CD14-positive monocyte (primary cell): ENCODE measurements at regions not wholly inside any gene's neighbourhood (a gene's known extent, or its start where the extent isn't known, plus 50 kb on each side); places are given as distances from the start of the nearest gene placed in this dataset.

Experiments
- DNase-seq, 3 donors: peaks; one replicate each; pipeline ENCODE4 v3.0.0-alpha.2; 2011 to 2022
- H2AFZ ChIP-seq: 2 replicates; pipeline ENCODE4 v1.6.0; 2012; ENCODE audit warnings: mild to moderate bottlenecking, low read depth, low read length, inconsistent platforms; ENCODE audit not compliant: insufficient read depth, poor library complexity, severe bottlenecking
- H3K27ac ChIP-seq, 2 donors: 1 replicate in 1 of 2; 2 replicates in 1 of 2; pipeline ENCODE4 v1.5.1; 2012 to 2013; ENCODE audit warnings: low read length in 2 of 2, control low read depth in 1 of 2, inconsistent platforms in 1 of 2, low read depth in 1 of 2, mild to moderate bottlenecking in 1 of 2
- H3K27me3 ChIP-seq, 2 donors: one replicate each; pipeline versions ENCODE4 v1.6.0 to v1.6.1; 2011 to 2013; ENCODE audit warnings: low read length in 2 of 2; ENCODE audit not compliant: control insufficient read depth in 2 of 2, insufficient read depth in 2 of 2
- H3K36me3 ChIP-seq, 2 donors: replicated peaks in 1 of 2; 1 replicate in 1 of 2; 2 replicates in 1 of 2; pipeline versions ENCODE4 v1.5.1 to v1.6.1; 2012 to 2013; ENCODE audit warnings: low read length in 2 of 2, control low read depth in 1 of 2, inconsistent platforms in 1 of 2, mild to moderate bottlenecking in 1 of 2; ENCODE audit not compliant: insufficient read depth in 2 of 2, control insufficient read depth in 1 of 2
- H3K4me1 ChIP-seq, 2 donors: 1 replicate in 1 of 2; 2 replicates in 1 of 2; pipeline versions ENCODE4 v1.5.1 to v1.6.1; 2012 to 2013; ENCODE audit warnings: low read length in 2 of 2, control low read depth in 1 of 2, inconsistent platforms in 1 of 2, mild to moderate bottlenecking in 1 of 2, moderate library complexity in 1 of 2; ENCODE audit not compliant: insufficient read depth in 2 of 2, control insufficient read depth in 1 of 2
- H3K4me2 ChIP-seq: replicated peaks from 2 replicates; pipeline ENCODE3; 2012; ENCODE audit warnings: low read length, moderate library complexity, mild to moderate bottlenecking; ENCODE audit not compliant: poor library complexity, severe bottlenecking; ENCODE audit errors: extremely low read depth
- H3K4me3 ChIP-seq, 3 experiments: fragments of 200-600 bp in 1 of 3; sonication (generic) in 1 of 3; replicated peaks in 1 of 3; 1 replicate in 2 of 3; 2 replicates in 1 of 3; pipeline ENCODE4 v1.5.1; 2011 to 2013; ENCODE audit warnings: low read length in 3 of 3, mild to moderate bottlenecking in 3 of 3, control low read depth in 2 of 3, low read depth in 2 of 3, inconsistent platforms in 1 of 3, moderate library complexity in 1 of 3
- H3K79me2 ChIP-seq: 2 replicates; pipeline ENCODE4 v1.6.0; 2012; ENCODE audit warnings: mild to moderate bottlenecking, control low read depth, inconsistent platforms, low read length, moderate library complexity; ENCODE audit not compliant: insufficient read depth
- H3K9ac ChIP-seq: 2 replicates; pipeline ENCODE4 v1.6.0; 2017; ENCODE audit warnings: low read length, mild to moderate bottlenecking; ENCODE audit not compliant: insufficient read depth, poor library complexity, severe bottlenecking
- H3K9me3 ChIP-seq, 2 donors: replicated peaks in 1 of 2; 1 replicate in 1 of 2; 2 replicates in 1 of 2; pipeline versions ENCODE4 v1.5.1 to v1.6.1; 2012 to 2013; ENCODE audit warnings: low read length in 2 of 2, control low read depth in 1 of 2; ENCODE audit not compliant: control insufficient read depth in 1 of 2, insufficient read depth in 1 of 2
- H4K20me1 ChIP-seq: 2 replicates; pipeline ENCODE4 v1.6.0; 2012; ENCODE audit warnings: mild to moderate bottlenecking, low read length, control low read depth, moderate library complexity; ENCODE audit not compliant: insufficient read depth
- H3K27ac Mint-ChIP-seq, 7 donors: one replicate each; pipeline ENCODE4 v1.8.0; 2020; ENCODE audit warnings: mild to moderate bottlenecking in 7 of 7, mixed read lengths in 7 of 7, moderate library complexity in 6 of 7, inconsistent platforms in 2 of 7
- H3K27me3 Mint-ChIP-seq, 3 donors: one replicate each; pipeline ENCODE4 v1.8.0; 2021 to 2022; ENCODE audit warnings: low read depth in 3 of 3, mild to moderate bottlenecking in 3 of 3, mixed read lengths in 3 of 3, moderate library complexity in 3 of 3, inconsistent platforms in 1 of 3
- H3K36me3 Mint-ChIP-seq, 2 donors: one replicate each; pipeline ENCODE4 v1.8.0; 2020; ENCODE audit warnings: mixed read lengths in 2 of 2, inconsistent platforms in 1 of 2, mild to moderate bottlenecking in 1 of 2
- H3K4me1 Mint-ChIP-seq: one replicate; pipeline ENCODE4 v1.8.0; 2020; ENCODE audit warnings: mild to moderate bottlenecking, mixed read lengths
- H3K4me3 Mint-ChIP-seq, 2 donors: one replicate each; pipeline ENCODE4 v1.8.0; 2020; ENCODE audit warnings: mild to moderate bottlenecking in 2 of 2, mixed read lengths in 2 of 2, moderate library complexity in 1 of 2
- H3K9me3 Mint-ChIP-seq, 7 donors: one replicate each; pipeline ENCODE4 v1.8.0; 2020 to 2022; ENCODE audit warnings: mixed read lengths in 7 of 7, mild to moderate bottlenecking in 6 of 7, moderate library complexity in 6 of 7, inconsistent platforms in 2 of 7
- WGBS: methylation state at CpG from one replicate; pipeline ENCODE4 v1.1.5; 2013; ENCODE audit warnings: missing lambda C conversion rate; ENCODE audit not compliant: insufficient coverage; 5-methylcytosine and 5-hydroxymethylcytosine counted together
- intact Hi-C, 2 donors: fragments of 100-400 bp; cut with micrococcal nuclease; formaldehyde crosslinking; loops; one replicate each; pipeline versions ENCODE4 v1.15.0 to v1.15.1; 2023
- TF ChIP-seq, protein P1 (sequence below): fragments of 200-600 bp; IDR thresholded peaks from one replicate; pipeline ENCODE4 v1.8.0; 2022; ENCODE audit warnings: antibody characterized with exemption, mild to moderate bottlenecking

DNA sequence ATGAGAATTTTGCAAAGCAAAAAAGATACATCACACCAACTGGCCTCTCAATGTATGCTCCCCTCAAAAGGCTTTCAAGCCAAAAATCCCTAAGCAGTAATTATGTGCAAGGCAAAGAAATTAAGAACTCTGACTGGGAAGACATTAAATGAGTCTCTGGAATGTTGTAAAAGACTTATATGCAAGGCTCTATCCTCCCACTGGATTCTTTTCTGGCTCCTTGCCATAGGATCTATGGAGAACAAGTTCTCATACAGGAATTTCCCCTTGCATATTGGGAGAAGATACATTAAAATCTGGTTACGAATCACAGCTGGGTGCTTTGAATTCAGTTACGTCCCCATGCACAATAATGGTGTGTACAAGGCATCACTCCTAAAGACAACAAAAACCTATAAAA is 73.4 kb upstream of the ATL2 start:
- Mint-ChIP-seq H3K4me1 (no peaks in the 10 kb centered on the region), H3K36me3 (no peaks in the 10 kb centered on the region), H3K9me3 (peaks cover 0 to 3% (median 0%) of the 10 kb centered on the region in 7 donors), H3K27ac (no peak overlapping the region), H3K4me3 (no peak overlapping the region), H3K27me3 (peaks cover 5 to 10% (median 5%) of the 10 kb centered on the region in 3 donors)
- H3K4me2 ChIP-seq, result no peak overlapping the region
- H3K9me3 ChIP-seq, result no peaks in the 10 kb centered on the region
- H3K36me3 ChIP-seq, result no peaks in the 10 kb centered on the region
- no peaks in the 10 kb centered on the region for H3K4me1 ChIP-seq
- no peaks in the 10 kb centered on the region for H3K79me2 ChIP-seq
- no peak overlapping the region for H3K4me3 ChIP-seq
- no peak overlapping the region for H2AFZ ChIP-seq
- H3K9ac ChIP-seq, result no peak overlapping the region
- intact Hi-C loops, result no loop called here
- TF ChIP-seq, protein P1, sequence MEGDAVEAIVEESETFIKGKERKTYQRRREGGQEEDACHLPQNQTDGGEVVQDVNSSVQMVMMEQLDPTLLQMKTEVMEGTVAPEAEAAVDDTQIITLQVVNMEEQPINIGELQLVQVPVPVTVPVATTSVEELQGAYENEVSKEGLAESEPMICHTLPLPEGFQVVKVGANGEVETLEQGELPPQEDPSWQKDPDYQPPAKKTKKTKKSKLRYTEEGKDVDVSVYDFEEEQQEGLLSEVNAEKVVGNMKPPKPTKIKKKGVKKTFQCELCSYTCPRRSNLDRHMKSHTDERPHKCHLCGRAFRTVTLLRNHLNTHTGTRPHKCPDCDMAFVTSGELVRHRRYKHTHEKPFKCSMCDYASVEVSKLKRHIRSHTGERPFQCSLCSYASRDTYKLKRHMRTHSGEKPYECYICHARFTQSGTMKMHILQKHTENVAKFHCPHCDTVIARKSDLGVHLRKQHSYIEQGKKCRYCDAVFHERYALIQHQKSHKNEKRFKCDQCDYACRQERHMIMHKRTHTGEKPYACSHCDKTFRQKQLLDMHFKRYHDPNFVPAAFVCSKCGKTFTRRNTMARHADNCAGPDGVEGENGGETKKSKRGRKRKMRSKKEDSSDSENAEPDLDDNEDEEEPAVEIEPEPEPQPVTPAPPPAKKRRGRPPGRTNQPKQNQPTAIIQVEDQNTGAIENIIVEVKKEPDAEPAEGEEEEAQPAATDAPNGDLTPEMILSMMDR, result no peak
- WGBS, result 100% methylated on average over 2 of the region's 2 CpGs
- DNase-seq, result no peak
- H3K27ac ChIP-seq, result no peak overlapping the region
- no peaks in the 10 kb centered on the region for H4K20me1 ChIP-seq
- H3K27me3 ChIP-seq, result peaks cover 0 to 5% of the 10 kb centered on the region in 2 donors

DNA sequence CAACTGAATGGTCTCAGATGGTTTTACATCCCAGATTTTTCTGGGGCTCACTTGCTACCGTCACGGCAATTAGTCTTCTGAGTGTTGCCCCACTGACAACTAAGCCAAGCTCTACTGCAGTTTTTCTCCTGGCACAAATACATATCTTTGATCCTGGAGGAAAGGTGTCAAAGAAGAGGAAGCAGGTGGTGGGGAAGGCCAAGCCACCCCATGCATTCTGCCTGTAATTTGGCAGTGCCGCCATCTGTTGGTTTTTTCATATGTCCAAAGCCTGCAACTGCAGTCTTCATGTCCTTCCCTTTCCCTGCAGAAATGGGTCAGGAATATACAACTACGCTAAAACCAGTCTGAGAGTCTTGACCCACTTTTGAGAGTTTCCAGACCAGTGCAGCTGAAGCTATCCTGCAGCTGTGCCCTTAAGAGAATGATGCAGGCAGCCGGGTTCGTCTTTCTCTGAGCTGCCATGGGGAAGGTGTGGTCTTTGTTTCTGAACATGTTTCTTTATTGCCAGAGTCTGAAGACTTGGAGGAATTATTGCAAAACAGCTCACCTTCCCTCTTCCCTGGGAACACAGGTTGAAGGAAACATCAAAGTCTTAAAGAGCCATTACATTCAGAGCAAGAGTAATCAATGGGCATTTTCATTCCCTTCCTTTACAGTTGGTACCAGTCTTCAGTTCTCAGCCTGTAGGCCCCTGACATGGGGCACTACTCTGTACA is 71.8 kb upstream of the ATL2 start:
- WGBS, result 100% methylated on average over 2 of the region's 6 CpGs
- no peaks in the 10 kb centered on the region for H4K20me1 ChIP-seq
- H3K36me3 ChIP-seq, result no peaks in the 10 kb centered on the region
- H3K27me3 ChIP-seq, result peaks cover 0 to 9% of the 10 kb centered on the region in 2 donors
- H3K4me1 Mint-ChIP-seq, result no peaks in the 10 kb centered on the region
- no peaks in the 10 kb centered on the region for H3K79me2 ChIP-seq
- no peak overlapping the region for H2AFZ ChIP-seq
- H3K4me3 Mint-ChIP-seq, result no peak overlapping the region
- DNase-seq, result no peak
- intact Hi-C loops, result no loop called here
- no peaks in the 10 kb centered on the region for H3K9me3 ChIP-seq
- no peak overlapping the region for H3K9ac ChIP-seq
- no peaks in the 10 kb centered on the region for H3K36me3 Mint-ChIP-seq
- peaks cover 0 to 3% (median 0%) of the 10 kb centered on the region in 7 donors for H3K9me3 Mint-ChIP-seq
- H3K4me2 ChIP-seq, result no peak overlapping the region
- H3K27ac Mint-ChIP-seq, result peak overlapping the region in 1 of 7 donors; percentile 15
- peaks cover 10 to 13% (median 13%) of the 10 kb centered on the region in 3 donors for H3K27me3 Mint-ChIP-seq
- TF ChIP-seq, protein P1, result no peak
- H3K27ac ChIP-seq, result no peak overlapping the region
- no peak overlapping the region for H3K4me3 ChIP-seq
- no peaks in the 10 kb centered on the region for H3K4me1 ChIP-seq
